Left ventricle myocardium inferior (tissue), 1 donor: ENCODE measurements at regions not wholly inside any gene's neighbourhood (a gene's known extent, or its start where the extent isn't known, plus 50 kb on each side); places are given as distances from the start of the nearest gene placed in this dataset.

Source experiments
- DNase-seq: peaks from one replicate; pipeline ENCODE4 v3.0.0-alpha.2; 2020
- H3K27ac ChIP-seq: fragments of 200-600 bp; replicated peaks from 2 replicates; pipeline ENCODE4 v1.8.0; 2021
- H3K27me3 ChIP-seq: fragments of 200-600 bp; 2 replicates; pipeline ENCODE4 v1.8.0; 2021; ENCODE audit warnings: low read depth
- H3K36me3 ChIP-seq: fragments of 200-600 bp; 2 replicates; pipeline ENCODE4 v1.8.0; 2021
- H3K4me1 ChIP-seq: fragments of 200-600 bp; 2 replicates; pipeline ENCODE4 v1.8.0; 2021
- H3K4me3 ChIP-seq: fragments of 200-600 bp; 2 replicates; pipeline ENCODE4 v1.8.0; 2021; ENCODE audit warnings: mild to moderate bottlenecking, moderate library complexity
- H3K9me3 ChIP-seq: fragments of 200-600 bp; replicated peaks from 2 replicates; pipeline ENCODE4 v1.8.0; 2021
- CTCF ChIP-seq: fragments of 200-600 bp; IDR thresholded peaks from 2 replicates; pipeline ENCODE4 v1.8.0; 2021; ENCODE audit warnings: antibody characterized with exemption, mild to moderate bottlenecking, borderline replicate concordance
- intact Hi-C: fragments of 100-400 bp; cut with micrococcal nuclease; formaldehyde crosslinking; loops from one replicate; pipeline ENCODE4 v1.11.0; 2022
- donor health status: DM: no; HTN: yes; CAD: no; lungs with severe emphysema.

GRCh38 chr1:117802531-117803257, 126.7 kb downstream of the GDAP2 start:
- no peaks in the 10 kb centered on the region for H3K4me1 ChIP-seq
- H3K27ac ChIP-seq = no peak overlapping the region
- DNase-seq = no peak
- no peaks in the 10 kb centered on the region for H3K27me3 ChIP-seq
- no peaks in the 10 kb centered on the region for H3K9me3 ChIP-seq
- no peak overlapping the region for H3K4me3 ChIP-seq
- no peaks in the 10 kb centered on the region for H3K36me3 ChIP-seq
- intact Hi-C loops = no loop called here
- TF ChIP-seq CTCF = no peak

- H3K9me3 ChIP-seq = no peaks in the 10 kb centered on the region
- no peaks in the 10 kb centered on the region for H3K4me1 ChIP-seq
- no peaks in the 10 kb centered on the region for H3K27me3 ChIP-seq
- TF ChIP-seq CTCF = no peak
- H3K4me3 ChIP-seq = no peak overlapping the region
- no peaks in the 10 kb centered on the region for H3K36me3 ChIP-seq
- no peak overlapping the region for H3K27ac ChIP-seq
- intact Hi-C loops = no loop called here
- no peak for DNase-seq
These were observed 126.1 kb downstream of the GDAP2 start for GRCh38 chr1:117803318-117803717.

GRCh38 chr1:117809764-117810163, 119.7 kb downstream of the GDAP2 start:
- Histone ChIP-seq H3K27ac (no peak overlapping the region), H3K27me3 (no peaks in the 10 kb centered on the region), H3K4me3 (no peak overlapping the region), H3K4me1 (peaks cover 2% of the 10 kb centered on the region), H3K36me3 (no peaks in the 10 kb centered on the region), H3K9me3 (no peaks in the 10 kb centered on the region)
- intact Hi-C loops = no loop called here
- DNase-seq = no peak
- no peak for TF ChIP-seq CTCF

- no peak overlapping the region for H3K27ac ChIP-seq
- H3K4me3 ChIP-seq = no peak overlapping the region
- no peaks in the 10 kb centered on the region for H3K9me3 ChIP-seq
- no peaks in the 10 kb centered on the region for H3K27me3 ChIP-seq
- no peaks in the 10 kb centered on the region for H3K36me3 ChIP-seq
- no peak for TF ChIP-seq CTCF
- intact Hi-C loops = no loop called here
- peaks cover 10% of the 10 kb centered on the region for H3K4me1 ChIP-seq
- no peak for DNase-seq
These were observed 118.9 kb downstream of the GDAP2 start for GRCh38 chr1:117810553-117810952.

GRCh38 chr1:117812869-117813511, 116.4 kb downstream of the GDAP2 start:
- intact Hi-C loops = no loop called here
- no peaks in the 10 kb centered on the region for H3K36me3 ChIP-seq
- H3K9me3 ChIP-seq = no peaks in the 10 kb centered on the region
- DNase-seq = no peak
- no peaks in the 10 kb centered on the region for H3K27me3 ChIP-seq
- peaks cover 13% of the 10 kb centered on the region for H3K4me1 ChIP-seq
- no peak overlapping the region for H3K4me3 ChIP-seq
- TF ChIP-seq CTCF = no peak
- H3K27ac ChIP-seq = no peak overlapping the region
